IPS-11a (cell line): ENCODE measurements at regions not wholly inside any gene's neighbourhood (a gene's known extent, or its start where the extent isn't known, plus 50 kb on each side); places are given as distances from the start of the nearest gene placed in this dataset.

Source experiments
- H3K4me3 ChIP-seq: one replicate; pipeline ENCODE4 v1.5.1; 2013; ENCODE audit warnings: low read depth, low read length, control low read depth

- H3K4me3 ChIP-seq, result no peak overlapping the region
Observed at GRCh38 chr9:29717631-29718030, 2144.3 kb upstream of the C9orf72 start.

GRCh38 chr9:29730163-29730562 is 2156.9 kb upstream of the C9orf72 start:
- H3K4me3 ChIP-seq, result no peak overlapping the region

DNA sequence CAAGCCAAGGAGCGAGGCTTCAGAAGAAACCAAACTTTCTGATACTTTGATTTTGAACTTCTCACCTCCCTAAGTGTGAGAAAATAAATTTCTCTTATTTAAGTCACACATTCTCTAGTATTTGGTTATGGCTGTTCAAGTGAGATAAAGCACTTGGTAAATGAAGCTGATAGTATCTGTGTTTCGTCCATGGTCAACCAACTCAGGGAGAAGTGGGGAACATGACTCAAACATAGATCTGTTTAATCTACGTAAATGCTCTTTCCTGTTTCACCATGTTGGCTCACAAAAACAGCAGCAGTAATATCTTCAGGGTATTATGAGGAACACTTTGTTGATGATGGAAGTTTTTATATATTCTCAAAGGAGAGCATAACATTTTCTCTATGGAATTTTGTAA is 2167.2 kb upstream of the C9orf72 start:
- H3K4me3 ChIP-seq, result no peak overlapping the region

DNA sequence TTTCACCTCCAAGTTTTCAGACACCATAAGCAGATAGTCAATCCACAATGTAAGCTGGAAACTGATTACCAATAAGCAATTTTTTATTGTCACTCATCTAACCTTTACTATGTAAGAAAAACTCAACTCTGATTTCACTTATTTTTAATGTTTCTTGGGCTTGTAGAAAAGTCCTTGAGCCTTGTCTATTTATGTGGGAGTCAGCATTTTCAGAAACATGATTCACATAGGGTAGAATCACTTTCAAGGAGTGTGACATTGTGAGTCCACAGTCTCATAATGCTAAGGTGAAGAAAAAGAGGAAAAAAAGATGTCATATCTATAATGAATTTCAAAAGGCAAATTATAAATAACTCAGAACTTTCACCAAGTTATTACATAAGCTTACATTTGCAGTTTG is 2167.9 kb upstream of the C9orf72 start:
- H3K4me3 ChIP-seq, result no peak overlapping the region

DNA sequence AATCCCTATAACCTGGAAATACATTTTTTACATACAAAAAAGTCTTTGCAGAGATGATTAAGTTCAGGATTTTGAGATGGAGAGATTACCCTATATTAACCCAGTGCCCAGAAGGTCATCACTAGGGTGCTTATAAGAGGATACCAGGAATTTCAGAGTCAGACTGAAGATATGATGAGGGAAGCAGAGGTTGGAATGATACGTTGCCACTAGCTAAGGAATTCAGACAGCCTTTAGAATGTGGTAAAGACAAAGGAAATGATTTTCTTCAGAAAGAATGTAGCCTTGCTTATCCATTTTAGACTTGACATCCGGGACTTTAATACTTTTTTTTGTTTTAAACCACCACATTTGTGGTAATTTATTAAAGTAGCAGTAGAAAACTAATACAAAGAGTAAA is 2176.8 kb upstream of the C9orf72 start:
- no peak overlapping the region for H3K4me3 ChIP-seq

DNA sequence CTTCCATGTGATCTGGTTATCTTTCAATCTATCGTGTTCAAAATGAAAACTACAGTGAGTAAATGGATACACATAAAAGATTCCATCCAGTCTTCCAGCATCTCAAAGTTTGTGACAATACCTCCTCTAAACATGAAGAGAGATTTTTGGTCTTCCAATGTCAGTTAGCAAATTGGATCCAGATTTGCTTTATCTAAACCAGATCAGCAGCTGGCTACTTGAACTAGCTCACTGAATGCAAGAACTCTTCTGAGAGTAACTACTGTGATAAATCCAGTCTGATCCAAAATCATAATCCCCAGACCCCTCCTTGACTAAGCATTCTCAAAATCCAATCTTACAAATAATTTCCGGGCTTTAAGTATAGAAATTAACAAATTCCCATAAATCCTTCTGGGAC is 2177.9 kb upstream of the C9orf72 start:
- H3K4me3 ChIP-seq, result no peak overlapping the region

DNA sequence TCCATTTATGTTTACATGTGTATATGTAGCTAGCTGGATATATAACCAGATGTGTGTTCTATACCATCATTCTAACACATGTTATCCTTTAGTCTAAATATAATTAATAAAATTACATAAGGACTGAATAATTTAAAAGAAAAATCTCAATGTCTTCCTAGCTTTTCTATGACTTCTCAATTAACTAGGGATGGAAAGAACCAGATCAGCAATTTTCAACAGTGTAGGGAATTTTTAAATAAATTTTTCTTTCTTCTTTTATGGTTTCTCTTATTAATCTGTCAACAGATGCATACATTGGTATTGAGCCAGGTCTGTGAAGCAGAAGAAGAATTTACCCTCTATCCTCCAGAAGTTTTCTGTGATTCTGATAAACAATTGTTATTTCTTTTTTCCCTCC is 2180.4 kb upstream of the C9orf72 start:
- no peak overlapping the region for H3K4me3 ChIP-seq

GRCh38 chr9:29769019-29769418 is 2195.7 kb upstream of the C9orf72 start:
- H3K4me3 ChIP-seq, result no peak overlapping the region

GRCh38 chr9:29773676-29774075 is 2200.4 kb upstream of the C9orf72 start:
- H3K4me3 ChIP-seq, result no peak overlapping the region

GRCh38 chr9:29775491-29775890 is 2202.2 kb upstream of the C9orf72 start:
- H3K4me3 ChIP-seq, result no peak overlapping the region

- no peak overlapping the region for H3K4me3 ChIP-seq
Observed at GRCh38 chr9:29778281-29778849, 2205.1 kb upstream of the C9orf72 start.

GRCh38 chr9:29793970-29794369 is 2220.7 kb upstream of the C9orf72 start:
- H3K4me3 ChIP-seq, result no peak overlapping the region

DNA sequence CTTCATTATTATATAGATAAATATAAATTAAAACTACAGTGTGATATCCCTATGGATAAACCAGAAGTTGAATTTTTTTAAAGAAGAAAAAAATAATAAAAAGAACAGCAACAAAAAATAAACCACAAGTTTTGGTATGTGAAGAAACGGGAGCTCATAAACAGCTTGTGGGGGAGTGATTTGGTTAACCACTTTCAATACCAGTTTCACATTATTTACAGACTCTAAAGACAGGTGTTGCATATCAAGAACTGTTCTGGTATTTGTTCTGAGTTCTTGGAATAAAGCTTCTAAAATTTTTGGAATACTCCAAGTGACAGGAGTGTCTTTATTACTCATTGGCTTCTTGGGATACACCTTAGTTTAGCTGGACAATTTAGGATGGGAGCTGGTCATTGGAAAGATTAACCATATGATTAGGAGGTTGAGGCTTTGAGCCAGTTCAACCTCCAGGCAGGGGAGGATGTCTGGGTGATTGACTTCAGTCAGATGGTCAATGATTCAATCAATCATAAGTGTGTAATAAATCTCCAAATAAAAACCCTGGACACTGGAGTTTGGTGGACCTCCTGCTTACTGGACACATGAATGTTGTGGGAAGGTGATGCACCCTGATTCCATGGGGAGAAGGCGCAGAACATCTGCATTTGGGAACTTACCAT is 2223.1 kb upstream of the C9orf72 start:
- H3K4me3 ChIP-seq, result no peak overlapping the region

DNA sequence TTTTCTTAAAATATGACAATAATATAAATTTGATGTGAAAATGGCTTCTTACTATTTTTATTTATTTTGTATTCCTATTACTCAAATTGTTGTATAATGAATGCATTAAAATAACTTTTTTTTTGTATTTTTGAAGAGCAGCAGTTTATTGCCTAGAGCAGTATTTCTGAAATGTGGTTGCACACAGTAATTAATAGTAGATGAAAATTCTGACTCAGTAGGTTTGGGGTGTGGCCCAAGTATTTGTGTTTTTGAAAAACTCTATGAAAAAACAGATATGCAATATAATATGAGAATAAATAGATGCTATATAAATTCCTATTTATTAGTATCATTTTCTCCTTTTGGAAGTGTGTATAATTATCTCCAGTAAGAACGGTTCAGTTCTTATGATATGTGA is 2225.3 kb upstream of the C9orf72 start:
- no peak overlapping the region for H3K4me3 ChIP-seq

DNA sequence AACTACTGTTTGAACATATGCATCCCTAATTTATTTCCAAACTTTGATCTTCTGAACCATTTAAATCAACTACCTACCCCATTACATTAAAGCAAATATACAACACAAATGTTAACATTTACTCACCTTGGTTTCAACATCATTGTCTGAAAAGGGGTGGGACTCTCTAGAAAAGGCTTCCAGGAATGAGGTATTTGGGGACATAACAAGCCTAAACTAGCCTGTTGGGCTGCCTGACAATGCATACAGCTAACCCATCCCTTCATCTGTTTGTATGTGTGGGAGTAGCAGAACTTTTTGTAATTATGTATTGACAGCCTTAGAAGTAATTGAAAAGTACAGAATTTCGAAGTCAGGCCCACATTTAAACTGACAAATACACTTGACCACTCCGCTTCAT is 2225.9 kb upstream of the C9orf72 start:
- H3K4me3 ChIP-seq, result no peak overlapping the region

DNA sequence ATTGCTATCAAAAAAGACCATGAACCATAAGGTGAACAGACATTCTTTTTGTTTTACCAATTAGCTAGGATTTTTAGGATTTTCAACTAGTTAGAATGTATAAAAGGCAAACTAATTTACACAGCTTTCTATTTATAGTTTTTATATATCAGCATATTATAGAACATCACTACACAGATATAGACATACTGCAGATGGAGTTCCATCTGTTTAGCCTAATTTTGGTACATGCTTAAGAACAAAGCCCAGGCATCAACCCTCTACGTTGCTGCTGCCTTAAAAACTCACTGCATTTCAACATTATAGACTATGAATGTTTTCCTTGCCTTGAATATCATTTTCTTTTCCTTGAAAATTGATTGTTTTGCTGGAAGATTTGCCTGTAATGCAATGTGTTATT is 2227.5 kb upstream of the C9orf72 start:
- H3K4me3 ChIP-seq, result no peak overlapping the region

DNA sequence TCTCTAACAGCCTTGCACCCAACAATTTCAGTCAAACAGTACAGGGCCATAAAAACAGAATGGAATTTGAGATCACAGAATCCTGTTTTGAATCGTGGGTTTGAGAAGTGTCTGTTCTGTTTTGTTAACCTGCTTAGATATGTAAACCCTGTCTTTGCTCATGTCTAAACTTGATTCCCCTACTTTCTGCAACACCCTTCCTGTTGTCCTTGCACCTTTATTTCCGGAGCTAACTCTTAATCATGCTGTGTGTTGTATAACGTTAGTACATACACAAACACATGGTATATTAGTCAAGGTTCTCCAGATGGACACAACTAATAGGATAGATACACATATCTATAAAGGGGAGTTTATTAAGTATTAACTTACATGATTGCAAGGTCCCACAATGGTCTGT is 2229.2 kb upstream of the C9orf72 start:
- H3K4me3 ChIP-seq, result no peak overlapping the region

DNA sequence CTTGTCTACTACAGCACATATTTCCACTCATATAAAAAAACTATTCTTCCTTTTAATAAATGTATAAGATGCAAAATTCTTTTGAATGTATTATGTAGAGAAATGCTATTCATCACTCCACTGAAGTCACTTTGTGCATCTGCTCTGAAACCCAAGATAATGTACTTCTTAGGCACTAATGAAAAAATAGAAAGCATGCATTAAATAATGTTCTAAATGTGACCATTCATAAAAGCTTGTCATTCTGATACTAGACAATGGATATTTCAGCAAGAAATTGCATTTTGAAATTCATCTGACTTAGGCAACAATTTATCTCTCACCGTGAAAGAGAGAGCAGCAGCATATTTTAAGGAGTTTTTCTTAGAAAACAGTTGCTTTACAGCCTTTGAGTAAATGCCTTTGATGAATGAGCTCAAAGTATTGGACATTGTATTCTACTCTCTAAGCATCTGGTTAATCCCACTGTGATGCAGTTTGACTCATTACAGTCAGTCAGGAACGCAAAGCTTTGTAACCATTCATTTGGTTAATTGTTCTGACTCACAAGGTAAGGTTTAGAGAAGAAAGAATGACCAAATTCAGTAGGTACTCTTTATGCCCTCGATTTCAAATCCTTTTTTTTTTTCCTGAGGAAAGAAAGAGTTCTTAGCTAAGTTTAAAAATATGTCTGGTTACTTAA is 2233.8 kb upstream of the C9orf72 start:
- no peak overlapping the region for H3K4me3 ChIP-seq

- no peak overlapping the region for H3K4me3 ChIP-seq
Observed at GRCh38 chr9:29816954-29817703, 2243.8 kb upstream of the C9orf72 start.

DNA sequence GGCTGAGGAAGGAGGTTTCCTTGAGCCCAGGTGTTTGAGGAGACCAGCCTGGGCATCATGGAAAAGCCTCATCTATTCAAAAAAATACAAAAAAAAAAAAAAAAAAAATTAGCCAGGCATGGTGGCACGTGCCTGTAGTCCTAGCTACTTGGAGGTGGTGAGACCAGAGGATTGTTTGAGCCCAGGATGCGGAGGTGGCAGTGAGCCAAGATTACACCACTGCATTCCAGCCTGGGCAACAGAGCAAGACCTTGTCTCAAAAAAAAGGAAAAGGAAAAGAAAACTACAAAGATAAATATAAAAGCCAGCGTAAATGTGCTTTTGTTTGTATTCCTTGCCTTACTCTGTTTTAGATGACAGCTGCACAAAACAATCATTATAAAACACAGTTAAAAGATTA is 2249.2 kb upstream of the C9orf72 start:
- H3K4me3 ChIP-seq, result no peak overlapping the region

DNA sequence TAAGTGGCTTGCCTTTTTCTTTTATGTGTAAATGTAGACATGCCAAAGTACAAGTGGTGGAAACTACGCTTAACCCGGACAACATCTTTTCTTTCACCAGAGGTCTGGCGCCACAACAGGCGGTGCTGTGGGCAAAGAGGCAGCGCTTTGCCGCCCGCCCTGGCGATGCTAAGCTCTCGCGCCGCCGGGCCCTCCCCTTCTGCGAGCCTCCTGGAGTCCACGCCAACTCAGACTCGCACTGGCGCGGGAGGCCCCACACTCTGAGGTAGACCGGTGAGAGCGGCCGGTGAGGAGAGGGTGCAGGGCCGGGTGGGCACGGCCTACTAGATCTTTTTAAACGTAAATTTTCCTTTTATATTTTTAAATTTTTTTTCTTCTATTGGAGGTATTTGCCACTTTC is 2253.1 kb upstream of the C9orf72 start:
- H3K4me3 ChIP-seq, result no peak overlapping the region

- no peak overlapping the region for H3K4me3 ChIP-seq
Observed at GRCh38 chr9:29830821-29831220, 2257.5 kb upstream of the C9orf72 start.
